Brain pericyte (primary cell): ENCODE measurements at regions not wholly inside any gene's neighbourhood (a gene's known extent, or its start where the extent isn't known, plus 50 kb on each side); places are given as distances from the start of the nearest gene placed in this dataset.
A peak's percentile ranks its signal among the peaks of the same experiment; 100 is the strongest.

ENCODE experiments used
- DNase-seq: peaks from one replicate; pipeline ENCODE4 v3.0.0-alpha.2; 2012; ENCODE audit warnings: low read depth, low spot score

DNA sequence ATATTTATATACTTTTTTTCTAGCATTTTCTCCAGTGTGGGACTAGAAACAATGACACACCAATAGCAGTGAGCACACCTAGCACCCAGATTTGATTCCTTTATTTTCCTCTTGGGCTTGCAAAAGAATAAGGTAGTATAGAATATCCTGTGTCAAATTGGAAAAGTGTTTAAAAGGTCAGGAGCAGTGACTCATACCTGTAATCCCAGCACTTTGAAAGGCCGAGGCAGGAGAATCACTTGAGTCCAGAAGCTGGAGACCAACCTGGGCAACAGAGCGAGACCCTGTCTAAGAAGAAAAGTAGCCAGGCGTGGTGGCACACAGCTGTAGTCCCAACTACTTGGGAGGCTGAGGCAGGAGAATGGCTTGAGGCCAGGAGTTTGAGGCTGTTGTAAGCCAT is 53.8 kb upstream of the SGPP1 start:
- no peak for DNase-seq

GRCh38 chr14:63782683-63783389 is 55.0 kb upstream of the SGPP1 start:
- no peak for DNase-seq

GRCh38 chr14:63788011-63788933 is 60.4 kb upstream of the SGPP1 start:
- peak; percentile 11 for DNase-seq

- no peak for DNase-seq
Measured at GRCh38 chr14:63793376-63793775, 59.4 kb upstream of the SYNE2 start.

GRCh38 chr14:63795532-63795931 is 57.3 kb upstream of the SYNE2 start:
- no peak for DNase-seq

DNA sequence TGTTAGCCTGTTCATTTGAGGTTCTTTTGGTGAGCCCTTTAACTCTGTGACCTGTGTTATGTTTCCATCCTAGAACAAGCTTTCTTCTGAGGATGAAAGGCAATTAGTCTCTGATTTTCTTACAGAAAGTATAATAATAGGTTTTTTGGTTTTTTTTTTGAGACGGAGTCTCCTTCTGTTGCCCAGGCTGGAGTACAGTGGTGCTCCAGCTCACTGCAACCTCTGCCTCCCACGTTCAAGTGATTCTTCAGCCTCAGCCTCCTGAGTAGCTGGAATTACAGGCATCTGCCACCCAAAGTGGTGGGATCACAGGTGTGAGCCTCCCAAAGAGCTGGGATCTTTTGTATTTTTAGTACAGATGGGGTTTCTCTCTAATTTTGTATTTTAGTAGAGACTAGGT is 52.7 kb upstream of the SYNE2 start:
- no peak for DNase-seq

DNA sequence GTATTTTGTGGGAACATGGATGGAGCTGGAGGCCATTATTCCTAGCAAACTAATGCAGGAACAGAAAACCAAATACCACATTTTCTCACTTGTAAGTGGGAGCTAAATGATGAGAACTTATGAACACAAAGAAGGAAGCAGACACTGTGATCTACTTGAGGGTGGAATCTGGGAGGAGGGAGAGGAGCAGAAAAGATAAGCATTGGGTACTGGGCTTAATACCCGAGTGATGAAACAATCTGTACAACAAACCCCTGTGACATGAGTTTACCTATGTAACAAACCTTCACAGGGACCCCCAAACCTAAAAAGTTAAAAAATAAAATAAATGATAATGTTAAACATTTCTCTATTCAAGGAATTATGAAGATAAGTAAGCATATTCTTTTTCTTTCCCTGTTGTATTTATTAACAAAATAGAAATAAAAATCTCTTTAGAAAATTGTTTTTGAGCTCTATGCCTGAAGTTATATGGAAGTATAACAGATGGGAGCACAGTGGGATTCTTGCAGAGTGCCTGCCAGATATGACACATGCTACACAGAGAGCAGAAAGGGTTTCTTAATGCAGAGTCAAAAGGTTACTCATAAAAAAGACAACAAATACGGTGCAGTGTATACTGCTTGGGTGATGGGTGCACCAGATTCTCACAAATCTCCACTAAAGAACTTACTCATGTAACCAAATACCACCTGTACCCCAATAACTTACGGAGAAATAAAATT is 52.0 kb upstream of the SYNE2 start:
- no peak for DNase-seq
